H9 (cell line): ENCODE measurements at regions not wholly inside any gene's neighbourhood (a gene's known extent, or its start where the extent isn't known, plus 50 kb on each side); places are given as distances from the start of the nearest gene placed in this dataset.

Source experiments
- DNase-seq: peaks from one replicate; pipeline ENCODE4 v3.0.0-alpha.2; 2017
- H2AFZ ChIP-seq: one replicate; pipeline ENCODE4 v1.6.1; 2013; ENCODE audit warnings: mild to moderate bottlenecking, low read length, control low read depth, moderate library complexity
- H2AK5ac ChIP-seq: 2 replicates; pipeline ENCODE4 v1.6.1; 2013; ENCODE audit warnings: low read length, control low read depth, mixed read lengths; ENCODE audit not compliant: insufficient read length
- H2BK120ac ChIP-seq: one replicate; pipeline ENCODE4 v1.6.1; 2013; ENCODE audit warnings: low read depth, mild to moderate bottlenecking, low read length, control low read depth, inconsistent platforms; ENCODE audit not compliant: poor library complexity, severe bottlenecking
- H2BK12ac ChIP-seq: 2 replicates; pipeline ENCODE4 v1.6.1; 2013; ENCODE audit warnings: low read length, control low read depth, mixed read lengths, low read depth; ENCODE audit not compliant: insufficient read length
- H2BK15ac ChIP-seq: 2 replicates; pipeline ENCODE4 v1.6.1; 2013; ENCODE audit warnings: low read depth, low read length, control low read depth
- H2BK20ac ChIP-seq: one replicate; pipeline ENCODE4 v1.6.1; 2013; ENCODE audit warnings: low read depth, mild to moderate bottlenecking, low read length, control low read depth, inconsistent platforms; ENCODE audit not compliant: poor library complexity, severe bottlenecking
- H2BK5ac ChIP-seq: 2 replicates; pipeline ENCODE4 v1.6.1; 2013; ENCODE audit warnings: low read length, control low read depth, mixed read lengths; ENCODE audit not compliant: insufficient read length
- H3K14ac ChIP-seq: 2 replicates; pipeline ENCODE4 v1.6.1; 2013; ENCODE audit warnings: low read length, control low read depth; ENCODE audit not compliant: insufficient read depth
- H3K18ac ChIP-seq: 2 replicates; pipeline ENCODE4 v1.6.1; 2013; ENCODE audit warnings: low read depth, mild to moderate bottlenecking, mixed read lengths, low read length, control low read depth; ENCODE audit not compliant: insufficient read length
- H3K23ac ChIP-seq: 2 replicates; pipeline ENCODE4 v1.6.1; 2013; ENCODE audit warnings: low read length, control low read depth, mixed read lengths, low read depth; ENCODE audit not compliant: insufficient read length
- H3K23me2 ChIP-seq: 2 replicates; pipeline ENCODE4 v1.6.1; 2013; ENCODE audit warnings: low read depth, mild to moderate bottlenecking, mixed read lengths, low read length, control low read depth; ENCODE audit not compliant: insufficient read length, poor library complexity, severe bottlenecking
- H3K27ac ChIP-seq: 2 replicates; pipeline ENCODE4 v1.5.1; 2013; ENCODE audit warnings: low read length, control low read depth, mixed read lengths, low read depth; ENCODE audit not compliant: insufficient read length
- H3K27me3 ChIP-seq: 2 replicates; pipeline ENCODE4 v1.6.1; 2013; ENCODE audit warnings: low read length, control low read depth, inconsistent platforms; ENCODE audit not compliant: insufficient read depth
- H3K4ac ChIP-seq: 2 replicates; pipeline ENCODE4 v1.6.1; 2013; ENCODE audit warnings: low read depth, mild to moderate bottlenecking, control low read depth, inconsistent platforms, low read length, moderate library complexity
- H3K4me1 ChIP-seq: 2 replicates; pipeline ENCODE4 v1.6.1; 2013; ENCODE audit warnings: low read length, control low read depth, inconsistent platforms; ENCODE audit not compliant: insufficient read depth
- H3K4me2 ChIP-seq: 2 replicates; pipeline ENCODE4 v1.6.1; 2013; ENCODE audit warnings: low read length, control low read depth, mixed read lengths; ENCODE audit not compliant: insufficient read length, insufficient read depth
- H3K56ac ChIP-seq: 2 replicates; pipeline ENCODE4 v1.6.1; 2013; ENCODE audit warnings: low read depth, mild to moderate bottlenecking, mixed read lengths, low read length, control low read depth; ENCODE audit not compliant: insufficient read length
- H3K79me1 ChIP-seq: 2 replicates; pipeline ENCODE4 v1.6.1; 2013; ENCODE audit warnings: low read depth, mild to moderate bottlenecking, moderate library complexity, low read length, control low read depth, inconsistent platforms; ENCODE audit not compliant: insufficient read depth, poor library complexity, severe bottlenecking
- H3K79me2 ChIP-seq: 2 replicates; pipeline ENCODE4 v1.6.1; 2013; ENCODE audit warnings: low read length, control low read depth, inconsistent platforms; ENCODE audit not compliant: insufficient read depth
- H3K9ac ChIP-seq: 2 replicates; pipeline ENCODE4 v1.6.1; 2013; ENCODE audit warnings: low read length, control low read depth, mixed read lengths; ENCODE audit not compliant: insufficient read length; ENCODE audit errors: extremely low read depth
- H3K9me3 ChIP-seq: one replicate; pipeline ENCODE4 v1.6.1; 2013; ENCODE audit warnings: low read depth, low read length, inconsistent platforms; ENCODE audit not compliant: control insufficient read depth
- H3T11ph ChIP-seq: one replicate; pipeline ENCODE4 v1.6.1; 2013; ENCODE audit warnings: mild to moderate bottlenecking, low read length, control low read depth, inconsistent platforms
- H4K20me1 ChIP-seq: one replicate; pipeline ENCODE4 v1.6.1; 2013; ENCODE audit not compliant: control insufficient read depth, insufficient read length, insufficient read depth
- H4K5ac ChIP-seq: 2 replicates; pipeline ENCODE4 v1.6.1; 2013; ENCODE audit warnings: low read depth, mild to moderate bottlenecking, mixed read lengths, low read length, control low read depth; ENCODE audit not compliant: insufficient read length
- H4K8ac ChIP-seq: replicated peaks from 2 replicates; pipeline ENCODE4 v1.6.1; 2013; ENCODE audit warnings: low read length, control low read depth, mixed read lengths, low read depth; ENCODE audit not compliant: insufficient read length
- H4K91ac ChIP-seq: 2 replicates; pipeline ENCODE4 v1.6.1; 2013; ENCODE audit warnings: low read depth, mild to moderate bottlenecking, moderate library complexity, mixed read lengths, low read length, control low read depth; ENCODE audit not compliant: insufficient read length
- H3K27ac Mint-ChIP-seq, 3 experiments: 2 replicates in 2 of 3; 3 replicates in 1 of 3; pipeline ENCODE4 v1.8.0; 2020 to 2021; ENCODE audit warnings: mixed read lengths in 3 of 3, mild to moderate bottlenecking in 1 of 3, moderate library complexity in 1 of 3
- H3K27me3 Mint-ChIP-seq: 2 replicates; pipeline ENCODE4 v1.8.0; 2021; ENCODE audit warnings: low read depth, mild to moderate bottlenecking, moderate library complexity, mixed read lengths
- H3K36me3 Mint-ChIP-seq, 3 experiments: 2 replicates in 2 of 3; 3 replicates in 1 of 3; pipeline ENCODE4 v1.8.0; 2020 to 2021; ENCODE audit warnings: low read depth in 3 of 3, mixed read lengths in 3 of 3; ENCODE audit not compliant: insufficient read depth in 1 of 3
- H3K4me1 Mint-ChIP-seq, 2 experiments: 2 replicates each; pipeline ENCODE4 v1.8.0; 2020; ENCODE audit warnings: mixed read lengths in 2 of 2
- H3K4me3 Mint-ChIP-seq, 2 experiments: 2 replicates in 1 of 2; 3 replicates in 1 of 2; pipeline ENCODE4 v1.8.0; 2020 to 2021; ENCODE audit warnings: mild to moderate bottlenecking in 2 of 2, mixed read lengths in 2 of 2, moderate library complexity in 1 of 2
- H3K9me3 Mint-ChIP-seq, 2 experiments: 2 replicates in 1 of 2; 3 replicates in 1 of 2; pipeline ENCODE4 v1.8.0; 2020; ENCODE audit warnings: mild to moderate bottlenecking in 2 of 2, mixed read lengths in 2 of 2, moderate library complexity in 1 of 2
- CTCF ChIP-seq: fragments of 200-600 bp; sonication (generic); conservative IDR thresholded peaks from 3 replicates; pipeline ENCODE4 v1.8.0; 2021; ENCODE audit warnings: antibody characterized with exemption, mild to moderate bottlenecking
- WGBS: extraction: QIAGEN DNeasy Blood & Tissue Kit; methylation state at CpG from one replicate; pipeline ENCODE4 v1.1.7; 2013; ENCODE audit warnings: missing lambda C conversion rate, low lambda C conversion rate, mixed read lengths; ENCODE audit not compliant: insufficient read length; ENCODE audit errors: extremely low coverage; 5-methylcytosine and 5-hydroxymethylcytosine counted together

GRCh38 chr2:54030806-54031205 lies 60.0 kb upstream of the PSME4 start:
- H3K27me3 ChIP-seq, result no peaks in the 10 kb centered on the region
- no peak overlapping the region for H3K4me2 ChIP-seq
- H3T11ph ChIP-seq, result no peak overlapping the region
- H3K79me2 ChIP-seq, result no peaks in the 10 kb centered on the region
- H2BK120ac ChIP-seq, result no peak overlapping the region
- H3K9ac ChIP-seq, result no peak overlapping the region
- Mint-ChIP-seq H3K36me3 (no peaks in the 10 kb centered on the region; a peak in 1 of 7 replicates), H3K27ac (no peak overlapping the region), H3K9me3 (peaks cover 0 to 8% of the 10 kb centered on the region in 2 experiments; a peak in 3 of 5 replicates), H3K4me1 (peaks cover 10% of the 10 kb centered on the region in 2 experiments), H3K4me3 (no peak overlapping the region), H3K27me3 (no peaks in the 10 kb centered on the region)
- no peak for TF ChIP-seq CTCF
- H2AK5ac ChIP-seq, result no peak overlapping the region
- no peaks in the 10 kb centered on the region for H3K79me1 ChIP-seq
- H3K23me2 ChIP-seq, result no peaks in the 10 kb centered on the region
- no peak overlapping the region for H3K23ac ChIP-seq
- H3K56ac ChIP-seq, result no peak overlapping the region
- no peak overlapping the region for H2BK20ac ChIP-seq
- H3K4me1 ChIP-seq, result no peaks in the 10 kb centered on the region
- no peak overlapping the region for H4K91ac ChIP-seq
- H4K5ac ChIP-seq, result no peak overlapping the region
- H2BK15ac ChIP-seq, result no peak overlapping the region
- no peaks in the 10 kb centered on the region for H4K20me1 ChIP-seq
- no peak overlapping the region for H2BK5ac ChIP-seq
- no CpG with 5 or more reads among the region's 2 CpGs for WGBS
- no peak for DNase-seq
- no peak overlapping the region for H3K18ac ChIP-seq
- no peak overlapping the region for H2BK12ac ChIP-seq
- H3K4ac ChIP-seq, result no peak overlapping the region
- no peak overlapping the region for H4K8ac ChIP-seq
- H3K27ac ChIP-seq, result no peak overlapping the region
- H3K14ac ChIP-seq, result no peak overlapping the region
- no peaks in the 10 kb centered on the region for H3K9me3 ChIP-seq
- no peak overlapping the region for H2AFZ ChIP-seq
